GM12874 (cell line): ENCODE measurements at regions not wholly inside any gene's neighbourhood (a gene's known extent, or its start where the extent isn't known, plus 50 kb on each side); places are given as distances from the start of the nearest gene placed in this dataset.

Experiments
- TF ChIP-seq, protein P1 (sequence below): IDR thresholded peaks from 2 replicates; pipeline ENCODE4 v1.5.1; 2011; ENCODE audit warnings: low read depth, mild to moderate bottlenecking, control low read depth, low read length, moderate library complexity; ENCODE audit not compliant: insufficient read depth

- TF ChIP-seq, protein P1, sequence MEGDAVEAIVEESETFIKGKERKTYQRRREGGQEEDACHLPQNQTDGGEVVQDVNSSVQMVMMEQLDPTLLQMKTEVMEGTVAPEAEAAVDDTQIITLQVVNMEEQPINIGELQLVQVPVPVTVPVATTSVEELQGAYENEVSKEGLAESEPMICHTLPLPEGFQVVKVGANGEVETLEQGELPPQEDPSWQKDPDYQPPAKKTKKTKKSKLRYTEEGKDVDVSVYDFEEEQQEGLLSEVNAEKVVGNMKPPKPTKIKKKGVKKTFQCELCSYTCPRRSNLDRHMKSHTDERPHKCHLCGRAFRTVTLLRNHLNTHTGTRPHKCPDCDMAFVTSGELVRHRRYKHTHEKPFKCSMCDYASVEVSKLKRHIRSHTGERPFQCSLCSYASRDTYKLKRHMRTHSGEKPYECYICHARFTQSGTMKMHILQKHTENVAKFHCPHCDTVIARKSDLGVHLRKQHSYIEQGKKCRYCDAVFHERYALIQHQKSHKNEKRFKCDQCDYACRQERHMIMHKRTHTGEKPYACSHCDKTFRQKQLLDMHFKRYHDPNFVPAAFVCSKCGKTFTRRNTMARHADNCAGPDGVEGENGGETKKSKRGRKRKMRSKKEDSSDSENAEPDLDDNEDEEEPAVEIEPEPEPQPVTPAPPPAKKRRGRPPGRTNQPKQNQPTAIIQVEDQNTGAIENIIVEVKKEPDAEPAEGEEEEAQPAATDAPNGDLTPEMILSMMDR = no peak
Observed at GRCh38 chr3:64417816-64418215, 192.6 kb upstream of the PRICKLE2 start.

DNA sequence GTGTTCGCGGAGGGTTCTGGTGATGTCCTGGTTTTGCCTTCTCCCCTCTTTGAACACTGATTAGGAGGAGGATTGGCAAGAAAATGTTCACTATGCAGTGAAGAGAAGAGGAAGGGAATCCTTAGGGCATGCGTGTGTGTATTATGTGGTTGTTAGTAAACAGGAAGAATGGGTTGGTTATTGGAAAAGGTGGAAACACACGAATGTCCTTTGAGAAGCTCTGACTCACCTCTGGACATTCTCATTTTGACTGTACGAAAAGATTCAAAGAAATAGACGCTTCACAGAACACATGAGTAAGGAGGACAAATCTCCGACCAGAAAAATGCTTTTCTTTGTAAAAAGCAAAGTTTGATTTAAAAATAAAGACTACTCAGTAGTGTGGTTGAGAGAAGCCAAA is 188.8 kb upstream of the PRICKLE2 start:
- TF ChIP-seq, protein P1 = no peak

DNA sequence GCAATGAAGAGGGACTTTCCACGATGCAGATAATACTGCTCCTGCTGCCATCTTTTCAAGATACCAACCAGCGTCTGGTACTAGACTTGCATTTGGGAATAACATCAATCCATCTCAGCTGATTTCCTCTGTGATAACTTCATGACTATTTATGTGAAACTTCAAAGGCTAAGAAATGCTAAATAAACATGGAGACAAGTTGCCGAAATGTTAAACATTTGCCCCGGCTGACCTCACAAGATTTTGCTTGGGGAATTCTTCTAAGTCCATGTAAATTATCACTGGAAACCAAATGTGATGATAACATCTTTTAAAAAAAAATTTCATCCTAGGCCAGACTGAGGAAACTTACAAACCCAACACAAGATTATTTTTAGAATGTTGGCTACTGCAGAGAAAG is 185.8 kb upstream of the PRICKLE2 start:
- TF ChIP-seq, protein P1 = no peak

DNA sequence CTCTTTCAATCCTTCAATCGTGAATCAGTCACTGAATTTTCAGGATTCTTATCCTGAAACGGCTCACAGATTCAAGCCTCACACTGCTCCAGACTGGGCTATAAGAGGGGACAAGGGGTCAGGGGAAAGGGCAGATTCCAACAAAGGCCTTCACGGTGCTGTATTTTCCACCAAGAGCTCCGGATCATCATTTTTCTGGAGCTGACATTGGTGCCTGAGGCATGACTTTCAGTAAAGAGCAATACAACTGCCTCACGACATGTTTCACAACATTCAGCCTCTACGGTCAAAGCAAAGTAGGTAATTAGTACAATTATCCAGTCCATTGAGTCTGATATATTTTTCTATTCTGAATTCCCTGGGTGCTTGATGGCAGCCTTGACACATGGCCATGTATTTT is 185.0 kb upstream of the PRICKLE2 start:
- TF ChIP-seq, protein P1 = no peak

GRCh38 chr3:64408770-64409169 is 183.5 kb upstream of the PRICKLE2 start:
- TF ChIP-seq, protein P1 = no peak

- TF ChIP-seq, protein P1 = no peak
Observed at GRCh38 chr3:64406271-64406670, 181.0 kb upstream of the PRICKLE2 start.

- TF ChIP-seq, protein P1 = no peak
Observed at GRCh38 chr3:64405211-64405835, 180.1 kb upstream of the PRICKLE2 start.

- TF ChIP-seq, protein P1 = no peak
Observed at GRCh38 chr3:64400706-64401105, 175.4 kb upstream of the PRICKLE2 start.
